HG02938 (cell line): ENCODE measurements at regions not wholly inside any gene's neighbourhood (a gene's known extent, or its start where the extent isn't known, plus 50 kb on each side); places are given as distances from the start of the nearest gene placed in this dataset.
"Not testable (repeated sequence)": the region's sequence is repeated elsewhere in the genome, so short reads cannot be mapped to it uniquely, and the experiment has no call there.

Experiments
- ATAC-seq: cut with Tn5 transposase; IDR thresholded peaks from one replicate; pipeline ENCODE4 v1.9.1; 2021; ENCODE audit warnings: mild to moderate bottlenecking, moderate library complexity; ENCODE audit not compliant: unreplicated experiment

DNA sequence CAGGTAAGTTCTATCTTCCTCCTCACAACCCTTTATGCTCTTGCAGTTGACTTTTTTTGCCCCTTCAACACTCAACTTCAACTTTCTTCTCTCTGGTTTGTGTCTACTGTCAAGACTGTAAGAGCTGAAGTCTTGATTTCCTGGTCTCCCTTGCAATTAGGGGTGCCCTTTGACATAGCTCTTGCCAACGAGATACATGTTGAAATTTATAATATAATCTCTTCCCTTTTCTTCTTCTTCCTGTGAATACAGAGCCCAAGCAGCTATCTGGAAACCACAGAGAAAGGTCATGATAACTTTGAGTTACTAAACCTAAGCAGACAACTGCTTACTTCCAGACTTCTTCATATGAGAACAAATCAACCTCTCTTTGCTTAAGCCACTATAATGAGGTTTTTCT lies 163.5 kb downstream of the MC4R start:
- no peak for ATAC-seq

DNA sequence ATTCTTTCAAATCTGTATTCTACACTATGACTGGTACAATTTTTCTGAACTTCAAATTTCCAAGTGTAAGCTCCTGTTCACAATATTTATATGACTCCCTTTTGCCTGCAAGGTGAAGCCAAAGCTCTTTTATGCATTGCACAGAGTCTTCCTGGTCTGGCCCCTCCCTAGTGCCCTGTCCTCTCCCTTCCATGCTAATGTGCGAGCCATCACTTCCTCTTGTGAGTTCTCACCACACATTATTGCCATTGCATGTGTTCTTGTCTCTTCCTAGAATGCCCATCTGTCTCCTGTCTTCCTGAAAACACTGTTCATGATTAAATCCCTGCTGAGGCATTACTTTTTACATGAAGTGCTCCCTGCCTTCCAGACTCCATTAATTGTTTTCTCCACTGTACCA lies 169.9 kb downstream of the MC4R start:
- ATAC-seq, result no peak

DNA sequence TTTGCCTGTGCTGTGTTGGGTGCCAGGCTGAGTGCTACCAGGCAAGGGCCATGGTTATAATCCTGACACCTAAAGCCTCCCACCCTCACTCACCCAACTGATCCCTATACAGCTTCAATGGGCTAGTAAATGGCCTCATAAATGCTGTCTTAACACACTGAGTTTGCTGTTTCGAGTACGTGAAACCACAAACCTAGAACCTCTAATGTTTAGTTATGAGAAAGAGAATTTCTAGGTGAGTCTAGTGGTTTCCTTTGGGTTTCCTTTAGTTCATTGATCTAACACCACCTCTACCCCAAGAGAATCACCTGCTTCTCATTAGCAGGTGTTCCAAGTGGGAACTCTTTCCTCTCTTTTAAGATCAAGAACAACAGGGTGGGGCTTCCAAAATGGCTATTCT lies 172.0 kb downstream of the MC4R start:
- ATAC-seq, result no peak

DNA sequence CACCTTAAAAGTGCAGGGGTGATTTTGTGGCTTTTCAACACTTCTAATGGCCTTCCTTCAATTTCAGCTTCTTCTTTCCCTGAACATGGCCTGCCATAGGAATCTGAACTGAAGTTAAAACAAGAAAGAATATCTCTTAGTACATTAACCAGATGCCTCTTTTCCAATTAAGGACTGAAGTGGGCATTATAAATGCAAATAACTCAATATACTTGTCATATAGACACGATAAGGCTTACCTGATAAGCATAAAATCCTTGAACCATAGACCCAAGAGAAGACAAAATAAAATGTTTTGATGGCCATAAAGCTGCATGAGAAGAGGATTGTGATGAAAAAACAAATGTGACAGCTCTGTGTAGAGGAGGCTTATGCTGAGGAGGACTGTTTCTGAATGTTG lies 173.1 kb downstream of the MC4R start:
- ATAC-seq, result no peak

DNA sequence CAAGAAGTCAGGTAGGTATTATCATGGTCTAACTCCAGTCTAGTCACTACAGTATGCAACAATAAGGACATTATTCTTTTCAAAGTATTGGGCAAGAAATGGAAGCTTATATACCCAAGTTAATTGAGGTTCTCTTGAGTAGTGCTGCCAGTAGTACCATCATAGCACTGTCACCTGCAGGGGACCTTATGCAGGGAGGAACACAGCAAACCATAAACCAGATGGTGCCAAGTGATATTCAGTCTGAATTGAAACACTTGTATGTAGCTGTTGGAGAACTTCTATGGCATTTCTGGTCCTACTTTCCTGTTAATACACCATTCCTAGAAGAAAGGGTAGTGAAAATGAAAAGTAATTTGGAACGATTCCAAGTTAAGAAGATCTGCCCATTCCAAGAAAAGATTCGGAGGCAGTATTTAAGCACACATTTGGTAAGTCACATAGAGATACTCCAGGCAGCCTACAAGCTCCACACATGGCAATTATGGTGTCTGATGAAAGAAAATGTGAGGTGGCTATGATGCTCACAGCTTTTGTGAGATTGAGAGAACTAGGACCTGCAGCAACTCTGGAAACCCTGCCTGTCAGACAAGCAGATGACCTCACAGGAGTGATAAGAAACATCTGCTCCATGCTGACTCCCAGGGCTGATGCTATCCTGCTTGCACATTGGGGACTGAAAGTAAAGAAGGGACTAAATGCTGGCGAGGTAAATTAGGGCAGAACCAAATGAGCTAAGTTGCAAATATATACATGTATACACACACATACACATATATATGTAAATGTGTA lies 174.7 kb downstream of the MC4R start:
- ATAC-seq, result no peak

DNA sequence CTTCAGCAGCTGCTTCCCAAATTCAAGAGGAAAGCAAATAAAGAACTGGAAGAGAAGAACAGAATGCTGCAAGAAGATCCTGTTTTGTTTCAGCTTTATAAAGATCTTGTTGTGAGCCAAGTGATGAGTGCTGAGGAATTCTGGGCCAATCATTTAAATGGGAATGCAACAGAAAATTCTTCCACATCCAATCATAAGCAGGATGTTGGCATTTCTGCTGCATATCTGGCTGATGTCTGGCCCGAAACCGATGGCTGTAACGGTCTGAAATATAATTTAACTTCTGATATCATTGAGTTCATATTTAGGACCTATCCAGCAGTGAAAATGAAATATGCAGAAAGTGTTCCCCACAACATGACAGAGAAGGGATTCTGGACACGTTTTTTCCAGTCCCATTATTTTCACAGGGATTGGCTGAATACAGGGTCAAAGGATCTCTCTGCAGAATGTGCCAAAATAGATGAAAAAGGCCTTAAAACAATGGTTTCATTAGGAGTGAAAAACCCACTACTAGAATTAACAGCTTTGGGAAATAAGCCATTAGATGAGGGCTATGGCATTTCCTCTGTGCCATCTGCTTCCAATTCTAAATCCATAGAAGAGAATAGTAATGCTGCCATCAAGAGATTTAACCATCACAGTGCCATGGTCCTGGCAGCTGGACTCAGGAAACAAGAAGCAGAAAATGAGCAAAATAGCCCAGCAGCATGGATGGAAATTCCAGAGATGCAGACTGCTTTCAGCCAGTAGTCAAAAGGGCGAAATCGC lies 175.6 kb downstream of the MC4R start:
- no peak for ATAC-seq

DNA sequence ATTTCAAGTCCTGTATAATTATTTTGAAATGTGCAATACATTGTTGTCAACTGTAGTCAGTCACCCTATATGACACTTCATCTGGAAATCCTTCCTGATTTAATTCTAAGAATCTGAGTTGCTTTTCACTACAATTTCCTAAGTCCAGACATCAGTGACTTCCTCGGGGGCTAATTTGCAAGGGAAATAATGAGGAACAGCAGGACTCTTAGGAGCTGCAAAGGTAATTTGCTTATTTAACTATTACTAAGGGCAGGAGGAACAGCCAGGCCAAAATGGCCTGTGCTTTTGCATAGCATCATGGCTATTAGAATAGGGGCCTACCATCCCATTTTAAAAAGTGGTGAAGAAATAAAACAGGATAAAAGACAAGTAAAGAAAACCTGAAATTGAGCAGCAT lies 178.8 kb downstream of the MC4R start:
- ATAC-seq, result no peak

DNA sequence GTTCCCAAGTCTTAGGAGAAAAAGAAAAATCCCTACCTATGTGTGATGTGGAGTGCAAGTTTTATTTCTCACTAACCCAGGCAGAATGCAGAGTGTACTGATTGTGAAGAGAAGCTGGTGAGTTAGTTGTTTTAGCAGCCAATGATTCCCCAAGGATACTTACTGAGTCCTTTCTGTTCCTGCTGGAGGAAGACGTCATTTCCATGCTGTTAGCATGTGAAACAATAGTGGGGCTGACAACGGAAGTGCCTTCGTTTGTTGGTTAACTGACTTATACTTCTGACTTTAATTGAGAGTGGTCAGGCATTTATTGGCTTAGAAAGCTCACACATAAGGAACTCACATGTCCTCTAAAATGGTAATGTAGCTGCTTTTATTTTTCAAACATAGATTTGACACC lies 180.6 kb downstream of the MC4R start:
- no peak for ATAC-seq

DNA sequence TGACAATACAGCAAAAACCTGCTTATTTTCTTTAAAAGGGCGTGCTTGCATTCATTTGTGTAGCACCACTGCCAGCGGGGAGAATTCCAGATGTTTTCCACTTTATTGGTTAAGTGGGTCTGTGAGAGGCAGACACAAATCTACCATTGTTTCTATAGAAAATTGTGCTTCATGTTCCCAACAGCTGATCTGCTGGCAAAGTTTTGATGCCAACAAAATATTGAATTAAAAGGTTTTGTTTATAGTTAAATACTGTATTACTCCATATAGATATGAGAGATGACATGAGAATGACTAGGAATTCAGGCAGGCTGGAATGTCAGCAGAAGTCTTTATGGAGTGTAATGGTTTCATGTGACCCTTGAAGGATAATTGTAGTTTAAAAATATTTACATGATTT lies 182.7 kb downstream of the MC4R start:
- ATAC-seq, result no peak

DNA sequence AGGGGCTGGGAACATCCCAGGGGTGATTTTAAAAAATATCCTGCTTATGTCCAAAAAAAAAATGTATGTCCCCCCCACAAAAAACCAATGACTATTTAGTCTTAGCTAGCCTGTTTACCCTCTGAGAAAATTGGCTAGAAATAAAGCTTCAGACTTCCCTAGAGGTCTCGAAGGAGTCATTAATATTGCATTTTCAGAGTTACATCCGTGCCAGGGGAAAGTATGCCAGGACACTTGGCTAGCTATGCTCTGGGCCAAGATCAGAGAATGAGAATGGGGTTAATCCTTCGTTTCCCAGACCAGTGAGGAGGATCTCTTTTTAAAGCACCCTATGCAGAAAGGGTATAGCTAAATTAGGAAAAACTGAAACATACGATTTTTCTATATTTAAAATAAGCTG lies 183.6 kb downstream of the MC4R start:
- no peak for ATAC-seq

DNA sequence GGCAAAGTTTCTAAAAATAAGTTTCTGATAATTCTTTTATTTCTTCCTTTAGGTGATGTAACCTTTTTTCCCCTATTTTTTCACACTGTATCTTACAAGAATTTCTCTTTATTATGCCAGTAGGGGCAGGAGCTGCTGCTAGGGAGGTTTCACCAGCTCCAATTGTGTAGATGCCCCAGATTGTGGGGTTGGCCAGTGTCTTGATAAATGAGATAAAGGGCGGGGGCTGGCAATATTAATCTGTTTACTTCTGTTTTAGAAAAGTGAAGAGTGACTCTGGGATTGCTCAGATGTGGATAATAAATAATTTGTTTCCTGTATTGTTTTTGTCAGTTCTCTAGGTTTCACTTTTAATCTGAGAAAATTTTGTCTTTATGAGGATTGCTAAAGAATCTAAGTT lies 190.4 kb downstream of the MC4R start:
- no peak for ATAC-seq

DNA sequence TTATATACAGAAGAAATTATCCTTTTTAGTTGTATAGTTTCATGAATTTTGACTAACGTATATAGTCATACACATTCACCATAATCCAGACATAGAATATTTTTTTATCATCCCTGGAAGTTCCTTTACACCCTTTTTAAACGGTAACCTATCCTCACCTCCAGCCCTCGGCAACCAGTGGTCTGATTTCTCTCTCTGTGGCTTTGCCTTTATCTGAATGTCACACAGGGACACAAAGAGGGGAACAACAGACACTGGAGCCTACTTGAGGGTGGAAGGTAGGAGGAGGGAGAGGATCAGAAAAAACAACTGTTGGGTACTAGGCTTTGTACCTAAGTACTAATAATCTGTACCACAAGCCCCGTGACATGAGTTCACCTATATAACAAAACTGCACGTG lies 191.9 kb downstream of the MC4R start:
- no peak for ATAC-seq

DNA sequence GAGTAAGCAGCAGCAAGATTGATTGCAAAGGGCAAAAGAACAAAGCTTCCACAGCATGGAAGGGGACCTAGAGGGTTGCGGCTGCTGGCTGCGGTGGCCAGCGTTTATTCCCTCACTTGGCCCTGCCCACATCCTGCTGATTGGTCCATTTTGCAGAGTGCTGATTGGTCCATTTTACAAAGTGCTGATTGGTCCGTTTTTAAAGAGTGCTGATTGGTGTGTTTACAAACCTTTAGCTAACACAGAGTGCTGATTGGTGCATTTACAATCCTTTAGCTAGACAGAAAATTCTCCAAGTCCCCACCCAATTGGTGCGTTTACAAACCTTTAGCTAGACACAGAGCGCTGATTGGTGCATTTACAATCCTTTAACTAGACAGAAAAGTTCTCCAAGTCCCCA lies 194.4 kb downstream of the MC4R start:
- ATAC-seq, result not testable (repeated sequence)

DNA sequence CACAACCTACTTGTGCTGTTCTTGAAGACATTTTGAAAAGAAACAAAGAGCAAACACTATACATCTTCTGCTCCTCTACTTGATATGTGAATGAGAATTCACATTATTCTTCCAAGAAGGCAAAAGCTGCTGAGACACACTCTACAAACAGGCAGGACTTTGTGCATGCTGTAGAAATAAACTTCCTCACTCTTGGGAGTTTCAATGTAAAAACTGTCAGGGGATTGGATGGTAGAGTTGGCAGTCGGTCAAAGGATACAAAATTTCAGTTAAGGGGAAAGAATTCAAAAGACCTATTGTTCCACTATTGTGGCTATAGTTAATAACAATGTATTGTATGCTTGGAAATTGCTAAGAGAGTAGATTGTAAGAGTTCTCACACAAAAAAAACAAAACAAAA lies 196.3 kb downstream of the MC4R start:
- no peak for ATAC-seq

DNA sequence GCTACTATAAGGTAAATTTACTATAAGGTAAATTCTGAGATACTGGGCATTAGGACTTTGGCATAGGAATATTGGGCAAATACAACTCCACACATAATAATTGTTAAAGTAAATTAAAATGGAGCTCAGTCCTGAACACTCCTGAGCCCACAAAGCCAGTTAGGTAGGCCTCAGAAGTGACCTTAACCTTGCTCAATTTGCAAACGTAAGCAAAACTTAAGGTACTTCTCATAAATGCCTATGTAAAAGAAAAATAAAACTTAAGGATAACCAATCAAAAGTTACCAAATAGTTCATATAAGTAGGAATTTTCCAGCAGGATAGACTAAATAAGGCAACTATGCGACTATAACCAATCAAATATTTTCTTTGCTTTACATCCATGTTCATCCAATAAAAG lies 197.7 kb downstream of the MC4R start:
- ATAC-seq, result no peak

DNA sequence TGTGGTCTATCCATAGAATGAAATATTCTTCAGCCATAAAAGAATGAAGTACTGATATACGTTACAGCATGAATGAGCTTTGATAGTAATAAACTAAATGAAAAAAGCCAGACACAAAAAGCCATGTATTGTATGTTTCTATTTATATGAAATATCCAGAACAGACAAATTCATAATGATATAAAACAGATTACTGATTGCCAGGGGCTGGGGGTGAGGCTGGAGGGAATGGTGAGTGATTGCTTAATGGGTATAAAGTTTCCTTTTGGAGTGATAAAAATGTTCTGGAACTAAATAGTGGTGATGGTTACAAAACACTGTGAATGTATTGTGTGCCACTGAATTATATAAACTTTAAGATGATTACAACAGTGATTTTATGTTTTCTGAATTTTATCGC lies 200.5 kb downstream of the MC4R start:
- no peak for ATAC-seq

DNA sequence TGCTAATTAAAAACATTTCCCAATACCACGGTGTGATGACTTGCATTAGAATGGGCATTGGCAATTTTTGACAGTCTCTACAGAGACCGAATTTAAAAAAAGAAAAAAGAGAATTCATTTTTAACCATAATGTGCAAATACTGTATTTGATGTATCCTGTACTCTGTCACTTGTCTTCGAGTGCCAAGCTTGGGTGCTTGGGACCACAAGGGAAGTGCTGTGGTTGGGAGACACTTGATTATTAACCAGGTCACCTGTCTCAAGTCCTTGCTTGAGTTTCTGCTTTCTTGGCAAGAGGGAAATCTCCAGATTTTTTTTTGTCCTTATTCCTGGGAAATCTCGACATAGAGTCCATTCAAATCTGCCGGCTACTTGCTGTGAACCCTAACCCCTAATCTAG lies 209.0 kb downstream of the MC4R start:
- ATAC-seq, result peak; percentile 79

DNA sequence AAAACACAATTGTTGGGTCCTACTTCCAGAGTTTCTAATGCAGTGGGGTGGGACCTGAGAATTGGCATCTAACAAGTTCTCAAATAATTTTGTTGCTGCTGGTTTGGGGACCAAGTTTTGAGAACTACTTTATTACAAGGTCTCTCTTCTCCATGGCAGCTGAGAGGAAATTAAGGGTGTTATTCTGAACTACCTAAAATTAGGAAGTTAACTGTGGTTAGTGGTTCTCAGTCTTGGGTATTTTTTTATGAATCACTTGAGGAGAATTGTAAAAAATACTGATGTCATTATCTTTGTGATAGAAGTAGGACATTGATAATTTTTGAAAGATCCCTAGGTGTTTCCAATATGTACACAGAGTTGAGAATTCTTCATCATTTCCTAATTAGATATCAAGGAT lies 210.2 kb downstream of the MC4R start:
- peak; percentile 63 for ATAC-seq

DNA sequence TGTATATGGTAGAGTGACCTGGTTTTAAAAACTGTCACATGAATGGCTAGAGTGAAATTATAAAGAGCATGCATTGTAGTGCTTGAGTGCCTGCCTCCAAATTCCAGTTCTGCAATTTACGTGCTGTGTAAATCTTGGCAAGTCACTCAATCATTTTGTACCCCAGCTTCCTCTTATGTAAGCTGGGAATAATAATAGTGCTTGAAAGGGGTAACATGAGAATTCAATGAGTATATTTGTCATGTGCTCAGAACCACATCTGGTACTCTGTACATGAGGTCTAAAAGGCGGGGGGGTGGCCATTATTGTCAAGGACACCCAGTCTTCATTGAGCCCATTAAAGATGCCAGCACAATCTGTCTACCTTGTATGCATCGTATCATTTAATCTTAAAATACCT lies 214.8 kb downstream of the MC4R start:
- no peak for ATAC-seq

DNA sequence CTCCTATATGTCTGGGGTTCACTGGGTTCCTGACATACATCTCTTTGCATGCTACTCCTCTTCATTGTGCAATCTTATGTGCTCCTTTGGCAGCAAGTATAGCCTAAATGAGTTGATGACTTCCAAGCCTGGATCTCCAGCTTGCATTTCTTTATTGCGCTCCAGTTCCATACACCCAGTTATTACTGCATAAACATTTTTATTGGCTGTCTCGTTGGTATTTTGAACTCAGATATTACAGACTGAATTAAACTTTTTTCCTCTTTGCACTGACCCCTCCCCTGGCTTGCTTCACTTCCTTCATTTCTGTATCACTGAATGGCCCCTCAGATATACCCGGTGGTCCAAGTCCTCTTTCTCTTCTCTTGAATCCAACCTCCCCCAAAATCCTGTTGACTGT lies 219.2 kb downstream of the MC4R start:
- no peak for ATAC-seq

DNA sequence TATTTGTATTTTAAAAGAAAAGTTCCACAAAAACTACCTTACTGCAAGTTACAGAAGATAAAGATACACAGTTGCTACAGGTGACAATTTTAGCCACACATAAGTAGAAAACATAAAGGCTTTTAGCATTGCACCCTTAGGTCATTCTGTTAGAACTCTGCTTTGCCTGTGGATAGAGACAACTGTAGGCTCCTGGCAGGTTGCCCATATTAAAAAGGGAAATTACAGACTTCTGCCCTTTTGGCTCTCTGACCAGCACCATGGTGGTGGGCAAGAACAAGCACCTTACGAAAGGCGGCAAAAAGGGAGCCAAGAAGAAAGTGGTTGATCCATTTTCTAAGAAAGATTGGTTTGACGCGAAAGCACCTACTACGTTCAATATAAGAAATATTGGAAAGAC lies 223.3 kb downstream of the MC4R start:
- ATAC-seq, result no peak

DNA sequence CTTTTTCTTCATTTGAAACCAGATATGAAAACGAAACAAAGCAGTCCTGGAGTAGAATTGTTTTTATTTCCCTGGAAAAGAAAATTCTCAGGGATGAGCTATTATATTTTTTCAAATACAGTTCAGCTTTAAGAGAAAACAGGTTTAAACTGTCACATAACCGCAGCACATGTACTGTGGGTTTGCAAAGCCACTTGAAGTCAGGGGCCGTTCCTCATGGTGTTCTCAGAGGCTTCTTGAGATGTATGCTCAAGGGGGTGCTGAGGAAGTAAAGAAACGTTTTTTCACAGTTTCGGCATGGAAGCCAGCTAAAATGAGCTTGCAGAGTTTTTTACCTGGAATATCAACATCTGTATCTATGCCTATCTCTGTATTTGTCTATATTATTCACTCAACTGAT lies 225.3 kb downstream of the MC4R start:
- ATAC-seq, result no peak
